HepG2 (cell line): ENCODE measurements at regions not wholly inside any gene's neighbourhood (a gene's known extent, or its start where the extent isn't known, plus 50 kb on each side); places are given as distances from the start of the nearest gene placed in this dataset.

Experiments used
- ATAC-seq: fragments of 200-7000 bp; cut with Tn5 transposase; 3 replicates; pipeline ENCODE4 v1.9.1; 2020; ENCODE audit warnings: mild to moderate bottlenecking, moderate library complexity
- BruUV-seq: library from RNA; stranded (reverse); fragments of 400-500 nt; replicated peaks from 2 replicates; lab custom pipeline; 2021; lab: Mats Ljungman, UMichigan
- CTCF ChIA-PET: fragments of 300-600 bp; formaldehyde crosslinking; extraction: SDS; loops from one replicate; lab custom pipeline; 2021; ENCODE audit warnings: low total read pairs, inconsistent platforms, low intra/inter-chr PET ratio; lab: Yijun Ruan, JAX
- POLR2A ChIA-PET: fragments of 350-600 bp; sonication (Branson Sonifier 250); formaldehyde crosslinking; loops from one replicate; lab custom pipeline; 2020; ENCODE audit warnings: antibody characterized with exemption, inconsistent platforms; lab: Yijun Ruan, JAX
- DNase-seq: peaks from one replicate; pipeline ENCODE4 v3.0.0-alpha.2; 2015; ENCODE audit warnings: low spot score
- FAIRE-seq: peaks from 3 replicates; lab custom pipeline; 2011; peaks lifted over from hg19 to GRCh38; lab: Jason Lieb, UNC
- H2AFZ ChIP-seq: one replicate; pipeline ENCODE4 v1.6.1; 2011; ENCODE audit warnings: low read length, inconsistent platforms
- H3K27ac ChIP-seq: fragments of 300-600 bp; 3 replicates; pipeline ENCODE4 v1.8.0; 2011; ENCODE audit warnings: mixed run types, mild to moderate bottlenecking, mixed read lengths, low read length, inconsistent platforms; ENCODE audit not compliant: insufficient read depth; ENCODE audit errors: extremely low read length
- H3K27me3 ChIP-seq, 2 experiments: fragments of 200-600 bp in 1 of 2; 2 replicates in 1 of 2; 3 replicates in 1 of 2; pipeline versions ENCODE4 v1.6.0 to v1.8.0; 2011; ENCODE audit warnings: low read length in 2 of 2, mild to moderate bottlenecking in 2 of 2, moderate library complexity in 2 of 2, inconsistent platforms in 1 of 2; ENCODE audit not compliant: insufficient read depth in 2 of 2, control insufficient read depth in 1 of 2
- H3K36me3 ChIP-seq, 2 experiments: fragments of 200-600 bp in 1 of 2; replicated peaks in 1 of 2; 2 replicates in 1 of 2; 3 replicates in 1 of 2; pipeline versions ENCODE4 v1.5.1 to v1.8.0; 2011; ENCODE audit warnings: low read length in 2 of 2, inconsistent platforms in 1 of 2; ENCODE audit not compliant: insufficient read depth in 2 of 2, control insufficient read depth in 1 of 2
- H3K4me1 ChIP-seq: 2 replicates; pipeline ENCODE4 v1.5.1; 2012; ENCODE audit warnings: low read length, inconsistent platforms; ENCODE audit not compliant: insufficient read depth
- H3K4me2 ChIP-seq: 2 replicates; pipeline ENCODE4 v1.6.0; 2011; ENCODE audit warnings: low read depth, low read length, inconsistent platforms
- H3K4me3 ChIP-seq, 3 experiments: fragments of 200-600 bp in 1 of 3; sonication (generic), shearing (Covaris generic) in 1 of 3; replicated peaks in 1 of 3; 2 replicates each; pipeline ENCODE4 v1.5.1; 2011 to 2016; ENCODE audit warnings: low read length in 3 of 3, inconsistent platforms in 2 of 3, low read depth in 2 of 3, mild to moderate bottlenecking in 2 of 3, control low read depth in 1 of 3, mixed read lengths in 1 of 3; ENCODE audit not compliant: insufficient read depth in 1 of 3
- H3K79me2 ChIP-seq: one replicate; pipeline ENCODE4 v1.6.1; 2011; ENCODE audit warnings: low read length, inconsistent platforms; ENCODE audit not compliant: insufficient read depth
- H3K9ac ChIP-seq: 2 replicates; pipeline ENCODE4 v1.6.0; 2011; ENCODE audit warnings: mild to moderate bottlenecking, low read depth, low read length, inconsistent platforms; ENCODE audit not compliant: insufficient read depth
- H3K9me3 ChIP-seq: 2 replicates; pipeline ENCODE4 v1.5.1; 2012; ENCODE audit warnings: mild to moderate bottlenecking, low read length
- H4K20me1 ChIP-seq: 2 replicates; pipeline ENCODE4 v1.6.0; 2011; ENCODE audit warnings: inconsistent platforms, mild to moderate bottlenecking, low read length, moderate library complexity; ENCODE audit not compliant: insufficient read depth
- ARID2 ChIP-seq: sonication (generic); formaldehyde crosslinking; IDR thresholded peaks from 2 replicates; pipeline ENCODE4 v1.8.1; 2022; ENCODE audit warnings: mild to moderate bottlenecking, missing genetic modification reagents, borderline replicate concordance
- CREM ChIP-seq, 2 experiments: sonication (generic) in 1 of 2; formaldehyde crosslinking in 1 of 2; IDR thresholded peaks; 2 replicates each; pipeline versions ENCODE4 v1.4.0 to v1.6.1; 2016 to 2020; ENCODE audit warnings: antibody characterized with exemption in 1 of 2, mild to moderate bottlenecking in 1 of 2, missing genetic modification reagents in 1 of 2
- GFI1 ChIP-seq: sonication (generic); formaldehyde crosslinking; IDR thresholded peaks from 2 replicates; pipeline ENCODE4 v1.5.0; 2020; ENCODE audit warnings: missing genetic modification reagents, mild to moderate bottlenecking, borderline replicate concordance
- NRL ChIP-seq: sonication (generic); formaldehyde crosslinking; IDR thresholded peaks from 2 replicates; pipeline ENCODE4 v1.5.0; 2020; ENCODE audit warnings: missing genetic modification reagents, mild to moderate bottlenecking, moderate library complexity, borderline replicate concordance
- PAF1 ChIP-seq: IDR thresholded peaks from 2 replicates; pipeline ENCODE4 v1.6.1; 2016; ENCODE audit warnings: missing genetic modification reagents, missing compliant biosample characterization
- POLR2AphosphoS5 ChIP-seq: IDR thresholded peaks from 2 replicates; pipeline ENCODE4 v1.6.1; 2012; ENCODE audit warnings: low read depth, low read length
- ZNF775 ChIP-seq: sonication (generic); formaldehyde crosslinking; IDR thresholded peaks from 2 replicates; pipeline ENCODE4 v1.4.0; 2020; ENCODE audit warnings: missing genetic modification reagents, mild to moderate bottlenecking, moderate library complexity, borderline replicate concordance
- WGBS: methylation state at CpG from one replicate; pipeline ENCODE4 v1.1.6; 2017; ENCODE audit warnings: low lambda C conversion rate; 5-methylcytosine and 5-hydroxymethylcytosine counted together
- in situ Hi-C: cut with HindIII; loops from 2 replicates; pipeline ENCODE4 v1.10.0; 2017; ENCODE audit warnings: low pct_unique_long_range_greater_than_20kb; ENCODE audit not compliant: extremely low pct_ligation_motif_present
- intact Hi-C: fragments of 100-400 bp; cut with micrococcal nuclease; formaldehyde crosslinking; loops from one replicate; pipeline ENCODE4 v1.10.0; 2022; ENCODE audit not compliant: unreplicated experiment
- TF ChIP-seq, protein P1 (sequence below): IDR thresholded peaks from 2 replicates; pipeline ENCODE4 v1.6.1; 2016; ENCODE audit warnings: low read depth, missing genetic modification reagents, missing compliant biosample characterization
- TF ChIP-seq, protein P2 (sequence below): sonication (generic); formaldehyde crosslinking; IDR thresholded peaks from 2 replicates; pipeline ENCODE4 v1.8.0; 2022; ENCODE audit warnings: missing genetic modification reagents, low read depth, mild to moderate bottlenecking, borderline replicate concordance
- TF ChIP-seq, protein P3 (sequence below): IDR thresholded peaks from 2 replicates; pipeline ENCODE4 v1.6.1; 2016; ENCODE audit warnings: low read depth, borderline replicate concordance

DNA sequence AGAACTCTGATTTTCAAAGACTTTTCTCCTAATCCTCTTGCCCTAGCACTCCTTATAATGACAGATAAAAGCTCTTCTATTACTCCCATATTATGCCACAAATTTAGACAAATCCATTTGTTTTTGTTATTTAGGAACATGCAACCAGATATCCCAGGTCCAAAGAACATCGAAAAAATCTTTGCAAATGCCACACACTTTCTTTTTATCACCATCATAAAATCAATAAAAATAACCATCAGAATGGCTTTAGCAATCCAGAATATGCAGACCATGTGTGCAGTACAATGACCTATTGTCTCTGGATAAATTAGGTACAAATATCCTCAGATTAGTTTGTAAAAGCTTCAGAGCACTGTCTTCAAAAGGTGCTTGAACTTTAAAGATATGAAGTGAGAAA, 376.2 kb upstream of the TCF4 start:
- H3K4me2 ChIP-seq: no peak overlapping the region
- no peaks in the 10 kb centered on the region for H3K4me1 ChIP-seq
- H3K27me3 ChIP-seq: no peaks in the 10 kb centered on the region
- no peak overlapping the region for H2AFZ ChIP-seq
- WGBS: 0% methylated on average over 1 of the region's 1 CpG
- BruUV-seq: no TSS peak
- peaks cover 87% of the 10 kb centered on the region for H3K9me3 ChIP-seq
- ChIA-PET CTCF (no interaction called here), POLR2A (no interaction called here)
- in situ Hi-C loops (no loop called here), intact Hi-C loops (no loop called here)
- TF ChIP-seq ZNF775 (CRISPR knock-in tag) (no peak), CREM (IDR thresholded peaks at IDR 0.05) (no peak), CREM (CRISPR knock-in tag; IDR thresholded peaks at IDR 0.05) (no peak), ARID2 (CRISPR knock-in tag) (no peak), POLR2AphosphoS5 (no peak), NRL (CRISPR knock-in tag) (no peak), PAF1 (CRISPR knock-in tag) (no peak), GFI1 (no peak)
- TF ChIP-seq, protein P1, sequence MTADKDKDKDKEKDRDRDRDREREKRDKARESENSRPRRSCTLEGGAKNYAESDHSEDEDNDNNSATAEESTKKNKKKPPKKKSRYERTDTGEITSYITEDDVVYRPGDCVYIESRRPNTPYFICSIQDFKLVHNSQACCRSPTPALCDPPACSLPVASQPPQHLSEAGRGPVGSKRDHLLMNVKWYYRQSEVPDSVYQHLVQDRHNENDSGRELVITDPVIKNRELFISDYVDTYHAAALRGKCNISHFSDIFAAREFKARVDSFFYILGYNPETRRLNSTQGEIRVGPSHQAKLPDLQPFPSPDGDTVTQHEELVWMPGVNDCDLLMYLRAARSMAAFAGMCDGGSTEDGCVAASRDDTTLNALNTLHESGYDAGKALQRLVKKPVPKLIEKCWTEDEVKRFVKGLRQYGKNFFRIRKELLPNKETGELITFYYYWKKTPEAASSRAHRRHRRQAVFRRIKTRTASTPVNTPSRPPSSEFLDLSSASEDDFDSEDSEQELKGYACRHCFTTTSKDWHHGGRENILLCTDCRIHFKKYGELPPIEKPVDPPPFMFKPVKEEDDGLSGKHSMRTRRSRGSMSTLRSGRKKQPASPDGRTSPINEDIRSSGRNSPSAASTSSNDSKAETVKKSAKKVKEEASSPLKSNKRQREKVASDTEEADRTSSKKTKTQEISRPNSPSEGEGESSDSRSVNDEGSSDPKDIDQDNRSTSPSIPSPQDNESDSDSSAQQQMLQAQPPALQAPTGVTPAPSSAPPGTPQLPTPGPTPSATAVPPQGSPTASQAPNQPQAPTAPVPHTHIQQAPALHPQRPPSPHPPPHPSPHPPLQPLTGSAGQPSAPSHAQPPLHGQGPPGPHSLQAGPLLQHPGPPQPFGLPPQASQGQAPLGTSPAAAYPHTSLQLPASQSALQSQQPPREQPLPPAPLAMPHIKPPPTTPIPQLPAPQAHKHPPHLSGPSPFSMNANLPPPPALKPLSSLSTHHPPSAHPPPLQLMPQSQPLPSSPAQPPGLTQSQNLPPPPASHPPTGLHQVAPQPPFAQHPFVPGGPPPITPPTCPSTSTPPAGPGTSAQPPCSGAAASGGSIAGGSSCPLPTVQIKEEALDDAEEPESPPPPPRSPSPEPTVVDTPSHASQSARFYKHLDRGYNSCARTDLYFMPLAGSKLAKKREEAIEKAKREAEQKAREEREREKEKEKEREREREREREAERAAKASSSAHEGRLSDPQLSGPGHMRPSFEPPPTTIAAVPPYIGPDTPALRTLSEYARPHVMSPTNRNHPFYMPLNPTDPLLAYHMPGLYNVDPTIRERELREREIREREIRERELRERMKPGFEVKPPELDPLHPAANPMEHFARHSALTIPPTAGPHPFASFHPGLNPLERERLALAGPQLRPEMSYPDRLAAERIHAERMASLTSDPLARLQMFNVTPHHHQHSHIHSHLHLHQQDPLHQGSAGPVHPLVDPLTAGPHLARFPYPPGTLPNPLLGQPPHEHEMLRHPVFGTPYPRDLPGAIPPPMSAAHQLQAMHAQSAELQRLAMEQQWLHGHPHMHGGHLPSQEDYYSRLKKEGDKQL (CRISPR knock-in tag): no peak
- TF ChIP-seq, protein P2, sequence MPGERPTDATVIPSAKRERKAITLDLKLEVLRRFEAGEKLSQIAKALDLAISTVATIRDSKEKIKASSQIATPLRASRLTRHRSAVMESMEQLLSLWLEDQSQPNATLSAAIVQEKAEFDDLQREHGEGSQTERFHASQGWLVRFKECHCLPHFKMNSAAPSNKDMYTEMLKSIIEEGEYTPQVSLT: no peak
- TF ChIP-seq, protein P3, sequence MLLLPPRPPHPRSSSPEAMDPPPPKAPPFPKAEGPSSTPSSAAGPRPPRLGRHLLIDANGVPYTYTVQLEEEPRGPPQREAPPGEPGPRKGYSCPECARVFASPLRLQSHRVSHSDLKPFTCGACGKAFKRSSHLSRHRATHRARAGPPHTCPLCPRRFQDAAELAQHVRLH (CRISPR knock-in tag): no peak
- no peaks in the 10 kb centered on the region for H4K20me1 ChIP-seq
- H3K27ac ChIP-seq: no peak overlapping the region
- no peak overlapping the region for H3K9ac ChIP-seq
- FAIRE-seq (no peak), DNase-seq (no peak), ATAC-seq (no peak)
- H3K79me2 ChIP-seq: no peaks in the 10 kb centered on the region
- H3K36me3 ChIP-seq: no peaks in the 10 kb centered on the region
- H3K4me3 ChIP-seq: no peak overlapping the region
